GM23248 (cell line): ENCODE measurements at regions not wholly inside any gene's neighbourhood (a gene's known extent, or its start where the extent isn't known, plus 50 kb on each side); places are given as distances from the start of the nearest gene placed in this dataset.

Experiments used
- EZH2 ChIP-seq: fragments of 200-600 bp; sonication (generic); IDR thresholded peaks from 2 replicates; pipeline ENCODE4 v1.6.1; 2018; ENCODE audit warnings: antibody characterized with exemption, mild to moderate bottlenecking; ENCODE audit not compliant: insufficient read depth, poor library complexity, severe bottlenecking
- EZH2phosphoT487 ChIP-seq: fragments of 200-600 bp; sonication (generic); IDR thresholded peaks from 2 replicates; pipeline ENCODE4 v1.6.1; 2018; ENCODE audit warnings: antibody characterized with exemption, moderate library complexity, mild to moderate bottlenecking, low read depth; ENCODE audit not compliant: insufficient read depth

DNA sequence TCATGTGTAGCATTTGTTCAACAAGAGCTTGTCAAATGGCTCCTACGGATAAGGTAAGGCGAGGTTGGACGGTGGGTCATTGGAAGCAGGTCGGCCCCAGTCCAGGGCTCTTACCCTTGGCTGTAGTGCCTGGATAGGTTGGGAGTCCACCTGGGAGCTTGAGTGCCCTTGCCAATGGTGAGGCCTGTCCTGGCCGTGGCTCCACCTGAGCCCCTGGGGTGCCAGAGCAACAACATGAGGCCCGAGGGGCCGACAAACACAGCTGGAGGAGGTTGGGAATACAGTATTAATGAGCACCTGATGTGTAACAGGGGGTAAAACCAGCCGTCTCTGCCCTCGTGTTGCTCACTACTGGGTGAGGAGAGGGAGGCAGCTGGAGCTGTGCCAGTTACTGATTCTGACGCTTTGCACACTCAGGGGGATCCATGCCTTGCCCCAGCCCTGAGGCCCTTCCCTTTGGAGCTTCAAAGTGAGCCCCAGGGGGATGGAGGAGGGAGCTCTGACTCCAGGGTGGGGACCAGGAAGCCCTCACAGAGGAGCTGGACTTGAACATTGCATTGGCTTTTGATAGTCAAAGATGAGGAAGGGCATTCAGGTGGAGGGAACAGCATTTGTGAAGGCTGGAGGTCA is 87.2 kb downstream of the RHOB start:
- TF ChIP-seq EZH2, result no peak
- no peak for TF ChIP-seq EZH2phosphoT487
